ENCODE measurements at regions not wholly inside any gene's neighbourhood (a gene's known extent, or its start where the extent isn't known, plus 50 kb on each side); places are given as distances from the start of the nearest gene placed in this dataset.

DNA sequence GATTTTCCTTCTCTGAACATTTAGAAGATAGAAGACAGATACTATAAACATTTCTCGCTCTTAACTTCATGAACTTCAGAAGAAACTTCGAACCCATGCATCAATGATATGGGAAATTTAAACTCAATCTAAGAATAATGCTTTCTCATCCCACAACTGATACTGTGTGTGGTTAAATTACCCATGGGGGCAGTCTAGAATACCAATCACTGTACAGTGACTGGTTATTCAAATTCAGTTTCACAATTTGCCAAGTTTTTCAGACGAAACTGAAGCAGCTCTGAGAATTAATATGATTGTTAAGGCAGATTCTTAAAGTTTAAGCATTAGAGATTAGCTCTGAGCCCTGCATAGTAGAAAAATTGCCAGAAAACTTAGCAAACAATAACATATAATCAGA lies 431.0 kb downstream of the SH3GL2 start:
- DNase-seq (ENCODE audit: extremely low read depth, insufficient read length) = no peak
- H3K4me3 ChIP-seq (replicated peaks; ENCODE audit: low read depth, low read length) = no peak overlapping the region
- H3K27me3 ChIP-seq (replicated peaks; ENCODE audit: control insufficient read depth, insufficient read depth, low read length) = no peaks in the 10 kb centered on the region; the same call in 1 of the 2 replicates
- TF ChIP-seq, protein P1, sequence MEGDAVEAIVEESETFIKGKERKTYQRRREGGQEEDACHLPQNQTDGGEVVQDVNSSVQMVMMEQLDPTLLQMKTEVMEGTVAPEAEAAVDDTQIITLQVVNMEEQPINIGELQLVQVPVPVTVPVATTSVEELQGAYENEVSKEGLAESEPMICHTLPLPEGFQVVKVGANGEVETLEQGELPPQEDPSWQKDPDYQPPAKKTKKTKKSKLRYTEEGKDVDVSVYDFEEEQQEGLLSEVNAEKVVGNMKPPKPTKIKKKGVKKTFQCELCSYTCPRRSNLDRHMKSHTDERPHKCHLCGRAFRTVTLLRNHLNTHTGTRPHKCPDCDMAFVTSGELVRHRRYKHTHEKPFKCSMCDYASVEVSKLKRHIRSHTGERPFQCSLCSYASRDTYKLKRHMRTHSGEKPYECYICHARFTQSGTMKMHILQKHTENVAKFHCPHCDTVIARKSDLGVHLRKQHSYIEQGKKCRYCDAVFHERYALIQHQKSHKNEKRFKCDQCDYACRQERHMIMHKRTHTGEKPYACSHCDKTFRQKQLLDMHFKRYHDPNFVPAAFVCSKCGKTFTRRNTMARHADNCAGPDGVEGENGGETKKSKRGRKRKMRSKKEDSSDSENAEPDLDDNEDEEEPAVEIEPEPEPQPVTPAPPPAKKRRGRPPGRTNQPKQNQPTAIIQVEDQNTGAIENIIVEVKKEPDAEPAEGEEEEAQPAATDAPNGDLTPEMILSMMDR (IDR thresholded peaks at IDR 0.05; ENCODE audit: insufficient read depth, low read length, poor library complexity, severe bottlenecking) = no peak
- no peaks in the 10 kb centered on the region for H3K36me3 ChIP-seq (ENCODE audit: control insufficient read depth, insufficient read depth, low read length)

DNA sequence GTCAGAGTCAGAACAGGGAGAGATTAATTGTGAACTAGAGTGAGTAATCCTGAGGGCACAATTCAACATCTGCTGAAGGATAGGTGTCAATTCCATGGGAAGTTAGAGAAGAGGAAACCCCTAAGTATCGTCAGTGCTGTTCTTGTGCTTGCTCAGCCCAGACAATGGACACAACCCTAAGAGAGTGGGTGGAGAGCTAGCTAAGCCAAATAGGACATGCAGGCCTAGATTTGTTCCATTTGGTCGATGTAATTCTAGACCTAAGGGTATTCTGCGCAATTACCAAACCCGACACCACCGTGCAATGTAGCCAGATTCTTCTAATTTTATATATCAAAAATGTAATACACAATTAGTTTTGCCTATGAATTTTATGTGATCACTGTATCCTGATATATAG lies 431.6 kb downstream of the SH3GL2 start:
- TF ChIP-seq, protein P1 (IDR thresholded peaks at IDR 0.05; ENCODE audit: insufficient read depth, low read length, poor library complexity, severe bottlenecking) = no peak
- H3K27me3 ChIP-seq (replicated peaks; ENCODE audit: control insufficient read depth, insufficient read depth, low read length) = no peaks in the 10 kb centered on the region; the same call in 1 of the 2 replicates
- no peak for DNase-seq (ENCODE audit: extremely low read depth, insufficient read length)
- no peaks in the 10 kb centered on the region for H3K36me3 ChIP-seq (ENCODE audit: control insufficient read depth, insufficient read depth, low read length)
- H3K4me3 ChIP-seq (replicated peaks; ENCODE audit: low read depth, low read length) = no peak overlapping the region

DNA sequence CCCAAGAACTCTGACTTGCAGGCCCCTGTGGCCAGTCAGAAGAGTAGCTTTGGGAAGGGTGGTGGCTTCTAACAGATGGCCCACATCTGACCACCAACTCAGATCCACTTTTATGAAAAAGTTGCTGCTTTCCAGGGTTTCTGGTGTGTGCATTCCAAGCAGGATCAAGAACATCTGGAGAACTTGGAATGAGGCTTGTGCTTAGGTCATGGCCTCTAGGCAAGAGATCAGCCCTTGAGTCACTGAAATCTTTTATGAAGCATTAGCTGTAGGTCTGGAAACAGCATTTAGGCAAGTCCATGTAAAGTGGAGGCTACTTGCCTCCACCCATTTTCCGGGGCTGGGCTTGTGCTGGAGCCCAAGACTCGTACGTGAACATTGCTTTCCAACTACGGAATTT lies 433.3 kb downstream of the SH3GL2 start:
- no peak overlapping the region for H3K4me3 ChIP-seq (replicated peaks; ENCODE audit: low read depth, low read length)
- H3K27me3 ChIP-seq (replicated peaks; ENCODE audit: control insufficient read depth, insufficient read depth, low read length) = no peaks in the 10 kb centered on the region; the same call in 1 of the 2 replicates
- DNase-seq (ENCODE audit: extremely low read depth, insufficient read length) = no peak
- TF ChIP-seq, protein P1 (IDR thresholded peaks at IDR 0.05; ENCODE audit: insufficient read depth, low read length, poor library complexity, severe bottlenecking) = no peak
- no peaks in the 10 kb centered on the region for H3K36me3 ChIP-seq (ENCODE audit: control insufficient read depth, insufficient read depth, low read length)

DNA sequence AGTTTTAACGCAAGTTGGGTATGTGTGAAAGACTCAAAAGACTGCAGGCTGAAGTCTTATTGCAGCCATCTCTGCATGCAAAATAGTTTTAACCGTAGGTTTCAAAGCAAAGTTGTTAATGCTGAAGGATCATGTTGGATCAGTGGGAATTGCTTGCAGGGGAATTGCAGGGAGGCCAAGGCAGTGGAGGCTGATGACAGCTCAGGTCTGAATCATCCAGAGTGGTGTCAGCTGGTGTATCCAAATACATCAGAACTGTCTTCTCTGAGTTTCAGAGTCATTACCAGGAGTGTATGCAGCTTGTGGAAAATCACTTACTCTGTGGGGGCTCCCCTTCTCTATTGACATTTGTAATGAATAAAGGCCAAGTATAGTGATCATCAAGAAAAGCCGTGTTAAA lies 435.7 kb downstream of the SH3GL2 start:
- DNase-seq (ENCODE audit: extremely low read depth, insufficient read length) = no peak
- no peaks in the 10 kb centered on the region; the same call in 1 of the 2 replicates for H3K27me3 ChIP-seq (replicated peaks; ENCODE audit: control insufficient read depth, insufficient read depth, low read length)
- H3K4me3 ChIP-seq (replicated peaks; ENCODE audit: low read depth, low read length) = no peak overlapping the region
- no peaks in the 10 kb centered on the region for H3K36me3 ChIP-seq (ENCODE audit: control insufficient read depth, insufficient read depth, low read length)
- TF ChIP-seq, protein P1 (IDR thresholded peaks at IDR 0.05; ENCODE audit: insufficient read depth, low read length, poor library complexity, severe bottlenecking) = no peak

DNA sequence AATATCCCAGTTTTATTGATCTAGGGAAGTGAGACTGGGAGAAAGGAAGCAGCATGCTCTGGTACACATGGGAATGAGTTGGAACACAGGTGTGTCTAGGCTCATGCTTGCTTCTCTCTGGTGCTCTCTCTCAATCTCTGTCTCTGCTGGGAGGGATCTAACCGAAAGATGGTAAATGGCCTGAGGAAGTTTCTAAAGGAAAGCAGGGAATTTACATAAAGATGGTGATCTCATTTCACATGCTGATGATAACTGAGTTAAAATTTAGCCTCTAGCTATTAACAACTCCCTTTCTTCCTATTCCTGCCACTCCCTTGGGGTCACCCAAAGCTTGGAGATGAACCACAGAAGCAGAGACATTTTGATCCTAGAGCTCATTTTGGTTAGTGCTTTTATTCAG lies 436.2 kb downstream of the SH3GL2 start:
- Histone ChIP-seq H3K27me3 (replicated peaks; ENCODE audit: control insufficient read depth, insufficient read depth, low read length) (no peaks in the 10 kb centered on the region; the same call in 1 of the 2 replicates), H3K4me3 (replicated peaks; ENCODE audit: low read depth, low read length) (no peak overlapping the region), H3K36me3 (ENCODE audit: control insufficient read depth, insufficient read depth, low read length) (no peaks in the 10 kb centered on the region)
- no peak for DNase-seq (ENCODE audit: extremely low read depth, insufficient read length)
- TF ChIP-seq, protein P1 (IDR thresholded peaks at IDR 0.05; ENCODE audit: insufficient read depth, low read length, poor library complexity, severe bottlenecking) = no peak

DNA sequence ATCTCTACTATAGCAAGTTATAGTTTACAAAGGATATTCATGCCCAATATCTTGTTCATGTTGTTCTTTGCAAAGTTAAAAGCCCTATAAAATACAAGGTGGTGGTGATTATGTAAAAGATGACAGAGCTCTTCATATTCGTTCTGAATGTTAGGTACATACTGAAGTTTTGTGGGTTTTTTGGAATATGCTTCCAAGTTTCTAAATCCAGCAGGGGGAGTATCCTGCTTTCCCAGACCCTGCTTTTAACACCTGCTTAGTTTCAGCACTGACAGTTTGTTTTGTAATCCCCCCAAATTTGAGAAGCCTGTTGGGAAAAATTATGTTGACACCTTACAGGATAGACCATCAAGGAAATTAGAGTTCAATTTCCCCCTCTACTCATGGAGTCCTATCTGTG lies 438.3 kb downstream of the SH3GL2 start:
- H3K4me3 ChIP-seq (replicated peaks; ENCODE audit: low read depth, low read length) = no peak overlapping the region
- H3K27me3 ChIP-seq (replicated peaks; ENCODE audit: control insufficient read depth, insufficient read depth, low read length) = no peaks in the 10 kb centered on the region; the same call in 1 of the 2 replicates
- no peak for DNase-seq (ENCODE audit: extremely low read depth, insufficient read length)
- no peaks in the 10 kb centered on the region for H3K36me3 ChIP-seq (ENCODE audit: control insufficient read depth, insufficient read depth, low read length)
- TF ChIP-seq, protein P1 (IDR thresholded peaks at IDR 0.05; ENCODE audit: insufficient read depth, low read length, poor library complexity, severe bottlenecking) = no peak

Measured in GM06990 (cell line).